ENCODE measurements at regions not wholly inside any gene's neighbourhood (a gene's known extent, or its start where the extent isn't known, plus 50 kb on each side); places are given as distances from the start of the nearest gene placed in this dataset.

DNA sequence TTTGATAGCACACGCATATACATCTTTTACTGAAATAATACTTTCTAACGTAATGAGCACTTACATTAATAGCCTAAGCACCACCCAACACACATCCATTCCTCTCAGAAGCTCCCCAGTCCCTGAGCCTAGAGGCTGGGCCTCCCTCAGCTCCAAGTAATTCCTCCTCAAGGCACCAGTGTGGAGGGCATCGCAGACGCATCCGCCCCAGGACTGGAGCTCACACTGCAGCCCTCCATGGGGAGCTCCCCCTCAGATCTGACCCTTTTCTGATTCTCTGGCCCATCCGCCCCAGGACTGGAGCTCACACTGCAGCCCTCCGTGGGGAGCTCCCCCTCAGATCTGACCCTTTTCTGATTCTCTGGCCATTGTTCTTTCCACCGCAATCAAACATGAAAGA, 60.4 kb upstream of the SNTG2 start:
- Histone ChIP-seq H2AFZ (ENCODE audit: low read length) (no peak overlapping the region), H3K79me2 (ENCODE audit: control insufficient read depth in 1 of 2, insufficient read depth in 2 of 2, low read length in 2 of 2) (no peaks in the 10 kb centered on the region), H3K14ac (ENCODE audit: insufficient read length) (no peak overlapping the region), H2BK20ac (ENCODE audit: low read length) (no peak overlapping the region), H3K79me1 (ENCODE audit: low read depth, low read length) (no peaks in the 10 kb centered on the region), H3K4me1 (replicated peaks in 1 of 4; ENCODE audit: control insufficient read depth in 3 of 4, insufficient read depth in 4 of 4, low read length in 3 of 4) (peaks cover 5 to 30% (median 20%) of the 10 kb centered on the region in 4 experiments), H4K8ac (ENCODE audit: extremely low read depth, insufficient read depth, low read length) (no peak overlapping the region; the same call in 1 of the 2 replicates), H3K27me3 (replicated peaks in 1 of 4; ENCODE audit: control insufficient read depth in 3 of 4, extremely low read depth in 1 of 4, insufficient read depth in 3 of 4, low read length in 3 of 4) (peaks cover 0 to 5% (median 0%) of the 10 kb centered on the region in 4 experiments; a peak in 2 of 7 replicates), H3K9me3 (ENCODE audit: insufficient read depth in 2 of 2, low read depth in 1 of 2, low read length in 1 of 2) (no peaks in the 10 kb centered on the region), H3K36me3 (ENCODE audit: control insufficient read depth in 2 of 4, insufficient read depth in 4 of 4, low read length in 3 of 4) (no peaks in the 10 kb centered on the region), H3K23ac (ENCODE audit: insufficient read length) (no peak overlapping the region), H3K4me2 (ENCODE audit: insufficient read depth in 1 of 2, low read depth in 2 of 2, low read length in 2 of 2) (no peak overlapping the region), H3K9ac (replicated peaks in 1 of 4; ENCODE audit: extremely low read depth in 1 of 4, low read depth in 3 of 4, low read length in 3 of 4) (no peak overlapping the region), H2BK15ac (ENCODE audit: low read length) (no peak overlapping the region), H3K27ac (ENCODE audit: low read depth, low read length) (no peak overlapping the region), H2BK5ac (ENCODE audit: low read depth, low read length) (no peak overlapping the region), H3K23me2 (ENCODE audit: low read depth, low read length) (no peaks in the 10 kb centered on the region), H3K4me3 (ENCODE audit: extremely low read depth in 1 of 4, insufficient read depth in 2 of 4, low read depth in 3 of 4, low read length in 4 of 4) (no peak overlapping the region), H4K20me1 (replicated peaks in 1 of 2; ENCODE audit: control insufficient read depth in 1 of 2, insufficient read depth in 2 of 2, low read length in 2 of 2) (no peaks in the 10 kb centered on the region), H3K18ac (ENCODE audit: extremely low read depth, low read length) (no peak overlapping the region), H2BK120ac (replicated peaks; ENCODE audit: low read depth, low read length) (no peak overlapping the region), H4K5ac (ENCODE audit: insufficient read length, low read depth, low read length) (no peak overlapping the region), H3K4ac (replicated peaks; ENCODE audit: insufficient read length, low read depth, low read length) (no peak overlapping the region), H2AK5ac (ENCODE audit: low read depth, low read length) (no peak overlapping the region), H2BK12ac (ENCODE audit: low read depth, low read length) (no peak overlapping the region), H4K91ac (replicated peaks; ENCODE audit: insufficient read length, low read length) (no peak overlapping the region), H3K56ac (replicated peaks; ENCODE audit: insufficient read length, low read depth, low read length) (no peak overlapping the region)
- FAIRE-seq (no peak), DNase-seq (ENCODE audit: low read depth in 1 of 2, low spot score in 2 of 2) (no peak)
- ChIA-PET POLR2A (ENCODE audit: partially characterized antibody) (interaction anchor here (0.7 to 1.1 kb wide), 2 partner anchors 9 to 22 kb away, joined by 3 read pairs; no protein-coding TSS in a partner anchor), CTCF (ENCODE audit: partially characterized antibody) (interaction anchor here (0.8 to 1.7 kb wide), 5 partner anchors 20 to 218 kb away, joined by 3 to 7 read pairs (median 3); no protein-coding TSS in a partner anchor)
- TF ChIP-seq CEBPB (IDR thresholded peaks at IDR 0.05; ENCODE audit: low read depth, low read length) (no peak), TBP (IDR thresholded peaks at IDR 0.05; ENCODE audit: low read depth, low read length) (peak; percentile 84)
- WGBS, 2 experiments (ENCODE audit: extremely low coverage in 1 of 2, insufficient coverage in 1 of 2, insufficient read length in 1 of 2, insufficient replicate concordance in 2 of 2, low coverage in 1 of 2, low lambda C conversion rate in 2 of 2, missing lambda C conversion rate in 1 of 2): 80% methylated on average over 7 of the region's 8 CpGs; no CpG with 5 or more reads in 1 of the 2 experiments
